IMR-90 (cell line): ENCODE measurements at regions not wholly inside any gene's neighbourhood (a gene's known extent, or its start where the extent isn't known, plus 50 kb on each side); places are given as distances from the start of the nearest gene placed in this dataset.

Source experiments
- ATAC-seq: fragments of 200-7000 bp; cut with Tn5 transposase; 2 replicates; pipeline ENCODE4 v1.9.1; 2020; ENCODE audit warnings: low read depth, mild to moderate bottlenecking, moderate library complexity
- BruUV-seq: library from RNA; stranded (reverse); fragments of 400-500 nt; replicated peaks from 2 replicates; lab custom pipeline; 2021; lab: Mats Ljungman, UMichigan
- CTCF ChIA-PET: fragments of 300-600 bp; formaldehyde crosslinking; extraction: SDS; loops from one replicate; lab custom pipeline; 2021; ENCODE audit warnings: antibody characterized with exemption; lab: Yijun Ruan, JAX
- POLR2A ChIA-PET: fragments of 300-600 bp; sonication (Branson Sonifier 250); formaldehyde crosslinking; loops from one replicate; lab custom pipeline; 2022; ENCODE audit warnings: antibody characterized with exemption; ENCODE audit not compliant: unreplicated experiment; lab: Charles Lee
- DNase-seq: peaks from one replicate; pipeline ENCODE4 v3.0.0; 2013
- H2AFZ ChIP-seq: replicated peaks from 2 replicates; pipeline ENCODE3; 2013; ENCODE audit warnings: low read length, mild to moderate bottlenecking; ENCODE audit not compliant: poor library complexity
- H2AK5ac ChIP-seq: 2 replicates; pipeline ENCODE4 v1.6.1; 2013; ENCODE audit warnings: low read depth, low read length, inconsistent platforms
- H2AK9ac ChIP-seq: replicated peaks from 2 replicates; pipeline ENCODE3; 2013; ENCODE audit warnings: mild to moderate bottlenecking, low read depth, low read length, moderate library complexity; ENCODE audit not compliant: poor library complexity
- H2BK120ac ChIP-seq: 2 replicates; pipeline ENCODE4 v1.6.1; 2013; ENCODE audit warnings: low read depth, low read length, inconsistent platforms
- H2BK15ac ChIP-seq: 3 replicates; pipeline ENCODE4 v1.6.1; 2013; ENCODE audit warnings: low read depth, low read length, inconsistent platforms
- H2BK20ac ChIP-seq: 2 replicates; pipeline ENCODE4 v1.6.1; 2013; ENCODE audit warnings: low read depth, mild to moderate bottlenecking, inconsistent platforms, low read length, moderate library complexity
- H2BK5ac ChIP-seq: 2 replicates; pipeline ENCODE4 v1.6.1; 2013; ENCODE audit warnings: mild to moderate bottlenecking, low read depth, low read length, inconsistent platforms; ENCODE audit not compliant: poor library complexity, severe bottlenecking
- H3K14ac ChIP-seq: replicated peaks from 2 replicates; pipeline ENCODE4 v1.6.1; 2013; ENCODE audit warnings: low read depth, low read length, inconsistent platforms
- H3K18ac ChIP-seq: 2 replicates; pipeline ENCODE4 v1.6.1; 2013; ENCODE audit warnings: low read depth, low read length, control low read depth
- H3K23ac ChIP-seq: 2 replicates; pipeline ENCODE4 v1.6.1; 2013; ENCODE audit warnings: low read depth, low read length, inconsistent platforms
- H3K27ac ChIP-seq: 2 replicates; pipeline ENCODE4 v1.5.1; 2013; ENCODE audit warnings: mild to moderate bottlenecking, control low read depth, low read length; ENCODE audit not compliant: insufficient read depth
- H3K27me3 ChIP-seq: 2 replicates; pipeline ENCODE4 v1.6.1; 2013; ENCODE audit warnings: low read length; ENCODE audit not compliant: control insufficient read depth, insufficient read depth
- H3K36me3 ChIP-seq: 2 replicates; pipeline ENCODE4 v1.6.1; 2013; ENCODE audit warnings: low read length, mixed read lengths; ENCODE audit not compliant: control insufficient read depth, insufficient read depth
- H3K4ac ChIP-seq: 2 replicates; pipeline ENCODE4 v1.6.1; 2013; ENCODE audit warnings: low read depth, low read length, inconsistent platforms
- H3K4me1 ChIP-seq: 2 replicates; pipeline ENCODE4 v1.6.1; 2013; ENCODE audit warnings: low read length, mixed read lengths; ENCODE audit not compliant: control insufficient read depth, insufficient read depth
- H3K4me2 ChIP-seq: 2 replicates; pipeline ENCODE4 v1.6.1; 2013; ENCODE audit warnings: low read depth, mild to moderate bottlenecking, control low read depth, low read length, moderate library complexity
- H3K4me3 ChIP-seq: 2 replicates; pipeline ENCODE4 v1.5.1; 2013; ENCODE audit warnings: low read depth, mild to moderate bottlenecking, control low read depth, low read length, moderate library complexity; ENCODE audit not compliant: insufficient read depth
- H3K56ac ChIP-seq: 2 replicates; pipeline ENCODE4 v1.6.1; 2013; ENCODE audit warnings: low read length, inconsistent platforms; ENCODE audit not compliant: insufficient read depth; ENCODE audit errors: extremely low read depth
- H3K79me1 ChIP-seq, 2 experiments: 2 replicates each; pipeline ENCODE4 v1.6.1; 2013; ENCODE audit warnings: low read length in 2 of 2, inconsistent platforms in 1 of 2, low read depth in 1 of 2
- H3K9ac ChIP-seq: 2 replicates; pipeline ENCODE4 v1.6.1; 2013; ENCODE audit warnings: low read depth, low read length, control low read depth
- H3K9me1 ChIP-seq: 2 replicates; pipeline ENCODE4 v1.6.1; 2013; ENCODE audit warnings: low read length, inconsistent platforms; ENCODE audit not compliant: insufficient read depth
- H3K9me3 ChIP-seq: 2 replicates; pipeline ENCODE4 v1.6.1; 2013; ENCODE audit warnings: low read length; ENCODE audit not compliant: control insufficient read depth, insufficient read depth
- H4K20me1 ChIP-seq: 2 replicates; pipeline ENCODE4 v1.6.1; 2013; ENCODE audit warnings: low read length, inconsistent platforms; ENCODE audit not compliant: insufficient read depth
- H4K5ac ChIP-seq: 2 replicates; pipeline ENCODE4 v1.6.1; 2013; ENCODE audit warnings: mild to moderate bottlenecking, low read depth, low read length, control low read depth
- H4K8ac ChIP-seq, 2 experiments: 2 replicates each; pipeline ENCODE4 v1.6.1; 2013; ENCODE audit warnings: low read depth in 2 of 2, low read length in 2 of 2, control low read depth in 1 of 2, inconsistent platforms in 1 of 2
- H4K91ac ChIP-seq: 2 replicates; pipeline ENCODE4 v1.6.1; 2013; ENCODE audit warnings: low read depth, low read length, inconsistent platforms; ENCODE audit not compliant: insufficient read depth
- BHLHE40 ChIP-seq: fragments of 150-350 bp; IDR thresholded peaks from 2 replicates; pipeline ENCODE4 v1.6.1; 2016; ENCODE audit warnings: mild to moderate bottlenecking, low read depth, low read length
- CEBPB ChIP-seq: IDR thresholded peaks from 2 replicates; pipeline ENCODE4 v1.6.1; 2012; ENCODE audit warnings: low read depth, low read length, improper control_type of control experiment
- FOS ChIP-seq: fragments of 150-350 bp; IDR thresholded peaks from 2 replicates; pipeline ENCODE4 v1.6.1; 2016; ENCODE audit warnings: low read depth, low read length
- RFX5 ChIP-seq: IDR thresholded peaks from 2 replicates; pipeline ENCODE4 v1.8.0; 2012; ENCODE audit warnings: low read depth, mild to moderate bottlenecking, low read length, moderate library complexity
- USF2 ChIP-seq: fragments of 150-350 bp; IDR thresholded peaks from 2 replicates; pipeline ENCODE4 v1.6.1; 2017; ENCODE audit warnings: mild to moderate bottlenecking, antibody characterized with exemption, low read length, low read depth
- WGBS, 2 experiments: methylation state at CpG; one replicate each; pipeline versions ENCODE4 v1.1.5 to v1.1.7; 2013; ENCODE audit warnings: missing lambda C conversion rate in 2 of 2; ENCODE audit not compliant: insufficient read length in 1 of 2; ENCODE audit errors: extremely low coverage in 2 of 2; 5-methylcytosine and 5-hydroxymethylcytosine counted together
- dilution Hi-C: fragments of 300-500 bp; cut with HindIII; formaldehyde crosslinking; loops from one replicate; pipeline ENCODE4 v1.14.3; 2018; ENCODE audit warnings: low sequenced_read_pairs; ENCODE audit not compliant: unreplicated experiment
- in situ Hi-C: fragments of 300-500 bp; cut with MboI; formaldehyde crosslinking; loops from 3 replicates; pipeline ENCODE4 v1.14.3; 2019; ENCODE audit warnings: low sequenced_read_pairs, inconsistent platforms, mixed read lengths
- intact Hi-C: fragments of 100-400 bp; cut with micrococcal nuclease; formaldehyde crosslinking; loops from 2 replicates; pipeline ENCODE4 v1.10.0; 2022

- ChIA-PET CTCF (no interaction called here), POLR2A (no interaction called here)
- no peak overlapping the region for H3K23ac ChIP-seq
- H3K18ac ChIP-seq, result no peak overlapping the region
- H3K36me3 ChIP-seq, result no peaks in the 10 kb centered on the region
- no peak overlapping the region for H2BK20ac ChIP-seq
- no peaks in the 10 kb centered on the region for H3K27me3 ChIP-seq
- no peak overlapping the region for H2BK120ac ChIP-seq
- no peak overlapping the region for H2AK9ac ChIP-seq
- H3K9me1 ChIP-seq, result no peaks in the 10 kb centered on the region
- no peak overlapping the region for H3K4me2 ChIP-seq
- no peak overlapping the region for H3K14ac ChIP-seq
- no peak overlapping the region for H2AFZ ChIP-seq
- ATAC-seq, result no peak
- intact Hi-C loops, result no loop called here
- H3K4me1 ChIP-seq, result no peaks in the 10 kb centered on the region
- H4K20me1 ChIP-seq, result no peaks in the 10 kb centered on the region
- WGBS, 2 experiments, result no CpG with 5 or more reads among the region's 2 CpGs
- no peak overlapping the region for H3K4ac ChIP-seq
- DNase-seq, result no peak
- peaks cover 5% of the 10 kb centered on the region; the same call in 1 of the 2 replicates for H3K9me3 ChIP-seq
- H3K56ac ChIP-seq, result no peak overlapping the region
- H3K79me1 ChIP-seq, result no peaks in the 10 kb centered on the region
- H3K4me3 ChIP-seq, result no peak overlapping the region
- H2BK5ac ChIP-seq, result no peak overlapping the region
- no peak overlapping the region for H4K8ac ChIP-seq
- no peak overlapping the region for H4K91ac ChIP-seq
- no peak overlapping the region for H3K27ac ChIP-seq
- H2BK15ac ChIP-seq, result no peak overlapping the region
- H4K5ac ChIP-seq, result no peak overlapping the region
- BruUV-seq, result no TSS peak
- H2AK5ac ChIP-seq, result no peak overlapping the region
- H3K9ac ChIP-seq, result no peak overlapping the region
- in situ Hi-C loops, result no loop called here
- dilution Hi-C loops, result no loop called here
- no peak for TF ChIP-seq RFX5
- no peak for TF ChIP-seq USF2
- TF ChIP-seq BHLHE40, result no peak
- no peak for TF ChIP-seq FOS
- no peak for TF ChIP-seq CEBPB
Measured at GRCh38 chr4:165726831-165727230, 146.2 kb upstream of the TLL1 start.
